ENCODE measurements at regions not wholly inside any gene's neighbourhood (a gene's known extent, or its start where the extent isn't known, plus 50 kb on each side); places are given as distances from the start of the nearest gene placed in this dataset.

DNA sequence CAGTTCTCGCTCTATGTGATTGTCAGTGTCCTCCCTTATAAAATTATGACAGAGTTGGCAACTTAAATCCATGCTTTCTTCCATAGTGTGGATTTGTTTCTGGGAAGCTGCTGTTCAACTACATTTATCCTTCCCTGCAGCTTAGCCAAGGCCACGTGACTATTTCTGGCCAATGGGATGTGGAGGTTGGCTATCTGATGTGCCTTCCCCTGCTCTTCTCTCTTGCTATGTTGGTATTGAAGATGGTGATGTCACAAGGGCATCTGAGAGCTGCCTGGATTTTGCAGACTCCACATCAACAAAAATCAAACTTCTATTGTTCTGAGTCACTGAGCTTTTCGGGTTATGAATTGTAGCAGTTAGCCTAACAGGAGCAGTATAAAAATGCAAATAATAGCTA lies 164.9 kb upstream of the RHOBTB1 start:
- H3K36me3 Mint-ChIP-seq (ENCODE audit: insufficient read depth, unreplicated experiment), result no peaks in the 10 kb centered on the region
- peaks cover 15% of the 10 kb centered on the region for H3K27me3 Mint-ChIP-seq (ENCODE audit: unreplicated experiment)
- CTCF ChIA-PET, result no interaction called here
- no peak overlapping the region for H3K4me3 Mint-ChIP-seq (ENCODE audit: low read depth, unreplicated experiment)
- intact Hi-C loops (cut with micrococcal nuclease; ENCODE audit: unreplicated experiment), result no loop called here
- H3K9me3 Mint-ChIP-seq (ENCODE audit: low read depth, unreplicated experiment), result no peaks in the 10 kb centered on the region
- TF ChIP-seq CTCF (IDR thresholded peaks at IDR 0.05; ENCODE audit: unreplicated experiment), result no peak
- H3K27ac Mint-ChIP-seq (ENCODE audit: unreplicated experiment), result no peak overlapping the region
- no peaks in the 10 kb centered on the region for H3K4me1 Mint-ChIP-seq (ENCODE audit: low read depth, unreplicated experiment)
- DNase-seq, result no peak
- BruUV-seq (replicated peaks), result no TSS peak

DNA sequence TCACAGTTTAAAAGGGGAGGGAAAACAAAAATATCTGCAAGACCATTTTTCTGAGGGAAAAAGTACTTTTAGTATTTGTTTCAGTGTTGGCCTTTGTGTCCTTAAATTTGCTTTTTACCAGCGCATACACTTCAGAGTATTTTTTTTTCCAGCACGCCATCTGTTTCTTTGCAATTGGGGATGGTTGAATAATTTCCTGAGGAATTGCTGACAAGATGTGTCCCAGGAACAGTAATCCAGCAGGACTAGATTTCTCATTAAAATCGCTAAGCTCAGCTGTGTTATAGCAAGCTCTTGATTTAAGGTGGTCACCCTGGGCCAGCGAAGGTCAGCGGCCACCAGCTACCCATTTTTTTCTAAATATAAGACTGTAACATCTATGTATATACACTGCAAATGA lies 156.9 kb upstream of the RHOBTB1 start:
- Mint-ChIP-seq H3K27ac (ENCODE audit: unreplicated experiment) (no peak overlapping the region), H3K4me1 (ENCODE audit: low read depth, unreplicated experiment) (no peaks in the 10 kb centered on the region), H3K27me3 (ENCODE audit: unreplicated experiment) (no peaks in the 10 kb centered on the region), H3K9me3 (ENCODE audit: low read depth, unreplicated experiment) (no peaks in the 10 kb centered on the region), H3K36me3 (ENCODE audit: insufficient read depth, unreplicated experiment) (no peaks in the 10 kb centered on the region), H3K4me3 (ENCODE audit: low read depth, unreplicated experiment) (no peak overlapping the region)
- CTCF ChIA-PET, result no interaction called here
- no peak for DNase-seq
- TF ChIP-seq CTCF (IDR thresholded peaks at IDR 0.05; ENCODE audit: unreplicated experiment), result no peak
- BruUV-seq (replicated peaks), result no TSS peak
- intact Hi-C loops (cut with micrococcal nuclease; ENCODE audit: unreplicated experiment), result no loop called here

- Mint-ChIP-seq H3K9me3 (ENCODE audit: low read depth, unreplicated experiment) (no peaks in the 10 kb centered on the region), H3K4me3 (ENCODE audit: low read depth, unreplicated experiment) (no peak overlapping the region), H3K27me3 (ENCODE audit: unreplicated experiment) (no peaks in the 10 kb centered on the region), H3K36me3 (ENCODE audit: insufficient read depth, unreplicated experiment) (no peaks in the 10 kb centered on the region), H3K4me1 (ENCODE audit: low read depth, unreplicated experiment) (no peaks in the 10 kb centered on the region), H3K27ac (ENCODE audit: unreplicated experiment) (no peak overlapping the region)
- intact Hi-C loops (cut with micrococcal nuclease; ENCODE audit: unreplicated experiment), result no loop called here
- no TSS peak for BruUV-seq (replicated peaks)
- TF ChIP-seq CTCF (IDR thresholded peaks at IDR 0.05; ENCODE audit: unreplicated experiment), result no peak
- CTCF ChIA-PET, result no interaction called here
- DNase-seq, result no peak
Observed at GRCh38 chr10:61099756-61100155, 155.8 kb upstream of the RHOBTB1 start.

GRCh38 chr10:61098966-61099365 lies 155.0 kb upstream of the RHOBTB1 start:
- no peaks in the 10 kb centered on the region for H3K27me3 Mint-ChIP-seq (ENCODE audit: unreplicated experiment)
- intact Hi-C loops (cut with micrococcal nuclease; ENCODE audit: unreplicated experiment), result no loop called here
- H3K4me1 Mint-ChIP-seq (ENCODE audit: low read depth, unreplicated experiment), result no peaks in the 10 kb centered on the region
- CTCF ChIA-PET, result no interaction called here
- no peak for TF ChIP-seq CTCF (IDR thresholded peaks at IDR 0.05; ENCODE audit: unreplicated experiment)
- no peak overlapping the region for H3K4me3 Mint-ChIP-seq (ENCODE audit: low read depth, unreplicated experiment)
- no peak for DNase-seq
- H3K36me3 Mint-ChIP-seq (ENCODE audit: insufficient read depth, unreplicated experiment), result no peaks in the 10 kb centered on the region
- no peak overlapping the region for H3K27ac Mint-ChIP-seq (ENCODE audit: unreplicated experiment)
- BruUV-seq (replicated peaks), result no TSS peak
- no peaks in the 10 kb centered on the region for H3K9me3 Mint-ChIP-seq (ENCODE audit: low read depth, unreplicated experiment)

DNA sequence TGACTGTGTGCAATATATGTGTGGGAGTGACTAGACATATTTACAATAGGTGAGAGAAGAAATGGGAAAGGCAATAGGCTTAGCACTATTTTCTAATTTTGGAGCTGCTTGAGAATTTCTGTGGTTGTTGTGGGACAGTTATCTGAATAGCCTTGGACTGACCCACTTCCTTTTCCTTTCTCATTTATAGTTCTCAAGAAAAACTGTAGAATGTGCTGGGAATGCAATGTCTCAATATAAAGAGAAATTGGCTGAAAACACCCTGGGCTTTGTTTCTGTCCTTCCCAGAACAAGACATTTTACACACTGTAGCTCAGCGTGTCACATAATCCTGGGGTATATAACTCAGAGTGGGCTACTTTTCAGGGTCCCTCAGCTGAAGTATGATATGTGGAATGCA lies 153.0 kb upstream of the RHOBTB1 start:
- Mint-ChIP-seq H3K27ac (ENCODE audit: unreplicated experiment) (peak overlapping the region; percentile 5), H3K4me3 (ENCODE audit: low read depth, unreplicated experiment) (no peak overlapping the region), H3K4me1 (ENCODE audit: low read depth, unreplicated experiment) (no peaks in the 10 kb centered on the region), H3K9me3 (ENCODE audit: low read depth, unreplicated experiment) (no peaks in the 10 kb centered on the region), H3K36me3 (ENCODE audit: insufficient read depth, unreplicated experiment) (no peaks in the 10 kb centered on the region), H3K27me3 (ENCODE audit: unreplicated experiment) (no peaks in the 10 kb centered on the region)
- CTCF ChIA-PET, result no interaction called here
- TF ChIP-seq CTCF (IDR thresholded peaks at IDR 0.05; ENCODE audit: unreplicated experiment), result no peak
- BruUV-seq (replicated peaks), result no TSS peak
- intact Hi-C loops (cut with micrococcal nuclease; ENCODE audit: unreplicated experiment), result no loop called here
- no peak for DNase-seq
